ENCODE measurements at regions not wholly inside any gene's neighbourhood (a gene's known extent, or its start where the extent isn't known, plus 50 kb on each side); places are given as distances from the start of the nearest gene placed in this dataset.

- TF ChIP-seq PBX3 (IDR thresholded peaks at IDR 0.05) = no peak
- TF ChIP-seq RCOR1 (IDR thresholded peaks at IDR 0.05; ENCODE audit: low read length) = no peak
- no peak for TF ChIP-seq ELF1 (IDR thresholded peaks at IDR 0.05)
These were observed 53.7 kb upstream of the NUDT6 start for GRCh38 chr4:122976111-122976510.

Measured in SK-N-SH (cell line).